Upper lobe of left lung (tissue), 6 donors: ENCODE measurements at regions not wholly inside any gene's neighbourhood (a gene's known extent, or its start where the extent isn't known, plus 50 kb on each side); places are given as distances from the start of the nearest gene placed in this dataset.

Experiments
- ATAC-seq, 2 donors: fragments of 200-7000 bp; cut with Tn5 transposase; one replicate each; pipeline ENCODE4 v1.9.1; 2022; ENCODE audit warnings: mild to moderate bottlenecking in 2 of 2, moderate library complexity in 2 of 2; ENCODE audit not compliant: low FRiP score in 2 of 2
- DNase-seq, 2 donors: peaks; one replicate each; pipeline ENCODE4 v3.0.0-alpha.2; 2019 to 2020
- H3K27ac ChIP-seq, 4 donors: fragments of 200-600 bp; sonication (generic); one replicate each; pipeline ENCODE4 v1.5.1; 2016 to 2019
- H3K27me3 ChIP-seq, 4 donors: fragments of 200-600 bp; sonication (generic); one replicate each; pipeline ENCODE4 v1.5.1; 2017 to 2019
- H3K36me3 ChIP-seq, 4 donors: fragments of 200-600 bp; sonication (generic); one replicate each; pipeline ENCODE4 v1.5.1; 2016 to 2019
- H3K4me1 ChIP-seq, 4 donors: fragments of 200-600 bp; sonication (generic); one replicate each; pipeline ENCODE4 v1.5.1; 2018 to 2019
- H3K4me3 ChIP-seq, 4 donors: fragments of 200-600 bp; sonication (generic); one replicate each; pipeline ENCODE4 v1.5.1; 2017 to 2019; ENCODE audit warnings: mild to moderate bottlenecking in 2 of 4, moderate library complexity in 1 of 4
- H3K9me3 ChIP-seq, 4 donors: fragments of 200-600 bp; sonication (generic); one replicate each; pipeline ENCODE4 v1.5.1; 2018 to 2019
- EP300 ChIP-seq, 4 donors: sonication (generic); formaldehyde crosslinking; IDR thresholded peaks; one replicate each; pipeline ENCODE4 v1.5.1; 2017; ENCODE audit warnings: antibody characterized with exemption in 4 of 4, control low read depth in 2 of 4
- POLR2A ChIP-seq, 4 donors: fragments of 450-650 bp; IDR thresholded peaks; one replicate each; pipeline ENCODE4 v1.5.1; 2016 to 2017; ENCODE audit warnings: antibody characterized with exemption in 4 of 4, mild to moderate bottlenecking in 2 of 4
- POLR2AphosphoS5 ChIP-seq, 2 donors: sonication (generic); formaldehyde crosslinking; IDR thresholded peaks; one replicate each; pipeline ENCODE4 v1.5.1; 2017; ENCODE audit warnings: antibody characterized with exemption in 2 of 2
- WGBS, 2 donors: methylation state at CpG; one replicate each; pipeline ENCODE4 v1.1.5; 2017 to 2018; 5-methylcytosine and 5-hydroxymethylcytosine counted together
- TF ChIP-seq, protein P1 (sequence below), 6 experiments: fragments of 450-650 bp in 4 of 6; fragments of 200-600 bp in 2 of 6; sonication (generic) in 2 of 6; IDR thresholded peaks; one replicate each; pipeline ENCODE4 v1.5.1; 2016 to 2019; ENCODE audit warnings: antibody characterized with exemption in 6 of 6
- donor health status: DM: no; HTN: no; CAD: no; lungs with moderate emphysema.
- donor health status: DM: no; HTN: yes; CAD: no; lungs with severe emphysema.

DNA sequence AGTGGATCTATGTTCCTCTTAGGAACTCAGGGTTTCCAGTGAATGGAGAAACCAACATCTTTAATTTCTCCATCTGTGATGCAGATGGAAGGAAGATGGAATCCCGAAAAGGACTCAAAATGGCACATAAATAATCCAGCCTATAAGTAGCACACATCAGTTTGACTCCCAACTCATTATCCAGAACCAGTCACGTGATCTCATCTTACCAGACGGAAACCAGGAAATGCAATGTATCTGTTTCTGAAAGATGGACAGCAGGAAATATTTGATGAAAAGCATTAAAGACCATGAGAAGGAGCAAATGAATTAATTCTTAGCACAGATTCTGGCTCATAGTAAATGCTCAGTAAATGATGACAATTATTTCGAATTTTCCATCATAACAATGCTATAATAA, 443.1 kb upstream of the FMR1 start:
- Histone ChIP-seq H3K9me3 (no peaks in the 10 kb centered on the region), H3K27ac (no peak overlapping the region), H3K27me3 (no peaks in the 10 kb centered on the region), H3K36me3 (no peaks in the 10 kb centered on the region), H3K4me1 (no peaks in the 10 kb centered on the region), H3K4me3 (no peak overlapping the region)
- 59 to 73% methylated on average over 4 of the region's 4 CpGs for WGBS, 2 donors
- no peak for TF ChIP-seq POLR2AphosphoS5 (IDR thresholded peaks at IDR 0.05)
- no peak for TF ChIP-seq EP300 (IDR thresholded peaks at IDR 0.05)
- TF ChIP-seq POLR2A (IDR thresholded peaks at IDR 0.05): no peak
- TF ChIP-seq, protein P1, sequence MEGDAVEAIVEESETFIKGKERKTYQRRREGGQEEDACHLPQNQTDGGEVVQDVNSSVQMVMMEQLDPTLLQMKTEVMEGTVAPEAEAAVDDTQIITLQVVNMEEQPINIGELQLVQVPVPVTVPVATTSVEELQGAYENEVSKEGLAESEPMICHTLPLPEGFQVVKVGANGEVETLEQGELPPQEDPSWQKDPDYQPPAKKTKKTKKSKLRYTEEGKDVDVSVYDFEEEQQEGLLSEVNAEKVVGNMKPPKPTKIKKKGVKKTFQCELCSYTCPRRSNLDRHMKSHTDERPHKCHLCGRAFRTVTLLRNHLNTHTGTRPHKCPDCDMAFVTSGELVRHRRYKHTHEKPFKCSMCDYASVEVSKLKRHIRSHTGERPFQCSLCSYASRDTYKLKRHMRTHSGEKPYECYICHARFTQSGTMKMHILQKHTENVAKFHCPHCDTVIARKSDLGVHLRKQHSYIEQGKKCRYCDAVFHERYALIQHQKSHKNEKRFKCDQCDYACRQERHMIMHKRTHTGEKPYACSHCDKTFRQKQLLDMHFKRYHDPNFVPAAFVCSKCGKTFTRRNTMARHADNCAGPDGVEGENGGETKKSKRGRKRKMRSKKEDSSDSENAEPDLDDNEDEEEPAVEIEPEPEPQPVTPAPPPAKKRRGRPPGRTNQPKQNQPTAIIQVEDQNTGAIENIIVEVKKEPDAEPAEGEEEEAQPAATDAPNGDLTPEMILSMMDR (IDR thresholded peaks at IDR 0.05): no peak
- ATAC-seq (no peak), DNase-seq (no peak)

DNA sequence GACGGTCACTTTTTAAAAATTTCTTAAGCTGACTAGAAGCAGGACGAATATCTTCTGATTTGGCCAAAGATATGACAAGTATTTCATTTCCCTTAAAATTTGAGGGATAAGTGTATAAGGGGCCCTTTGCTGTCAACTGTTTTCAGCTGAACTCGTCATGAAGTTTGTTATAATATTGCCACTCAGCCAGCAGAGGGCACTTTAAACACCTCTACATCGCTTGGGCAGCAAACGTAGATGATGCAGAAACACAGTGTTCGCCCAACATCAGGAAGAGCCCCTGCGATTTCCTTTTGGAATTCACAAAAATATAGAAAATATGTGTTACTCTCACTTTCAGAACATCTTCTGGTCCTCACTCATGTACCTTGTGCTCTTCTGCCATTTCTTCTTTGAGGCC, 435.7 kb upstream of the FMR1 start:
- ATAC-seq: no peak
- no peak overlapping the region for H3K4me3 ChIP-seq
- 20 to 33% methylated on average over 6 to 7 of the region's 7 CpGs for WGBS, 2 donors

DNA sequence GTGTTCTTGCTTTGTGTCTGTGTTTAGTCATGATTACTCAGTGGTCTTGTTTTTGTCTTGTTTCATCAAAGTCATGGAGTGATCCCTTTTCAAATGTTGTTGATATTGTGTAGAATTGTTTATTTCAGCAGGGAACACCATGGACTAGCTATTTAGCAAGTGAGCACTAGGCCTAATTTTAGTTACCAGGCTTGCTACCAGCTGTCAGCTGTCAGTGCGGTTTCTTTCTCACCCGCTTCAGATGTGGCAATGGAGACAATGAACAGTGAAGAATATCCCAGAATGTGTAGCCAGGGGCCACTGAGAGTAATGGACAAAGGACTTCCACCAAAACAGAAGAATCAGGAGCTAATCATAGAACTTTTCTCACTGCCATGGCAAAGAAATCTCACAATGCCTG, 432.8 kb upstream of the FMR1 start:
- no peak overlapping the region for H3K27ac ChIP-seq
- WGBS, 2 donors: 71 to 86% methylated on average over 2 of the region's 2 CpGs
- DNase-seq (no peak), ATAC-seq (no peak)
- TF ChIP-seq POLR2AphosphoS5 (IDR thresholded peaks at IDR 0.05) (no peak), EP300 (IDR thresholded peaks at IDR 0.05) (no peak), POLR2A (IDR thresholded peaks at IDR 0.05) (no peak)
- TF ChIP-seq, protein P1 (IDR thresholded peaks at IDR 0.05): no peak
- no peaks in the 10 kb centered on the region for H3K9me3 ChIP-seq
- H3K36me3 ChIP-seq: no peaks in the 10 kb centered on the region
- no peaks in the 10 kb centered on the region for H3K27me3 ChIP-seq
- H3K4me1 ChIP-seq: no peaks in the 10 kb centered on the region
- H3K4me3 ChIP-seq: no peak overlapping the region

More for the DNA sequence above, 435.7 kb upstream of the FMR1 start:
- TF ChIP-seq EP300 (IDR thresholded peaks at IDR 0.05) (no peak), POLR2A (IDR thresholded peaks at IDR 0.05) (no peak), POLR2AphosphoS5 (IDR thresholded peaks at IDR 0.05) (no peak)
- TF ChIP-seq, protein P1 (IDR thresholded peaks at IDR 0.05): no peak
- Histone ChIP-seq H3K27ac (no peak overlapping the region), H3K36me3 (no peaks in the 10 kb centered on the region), H3K4me1 (no peaks in the 10 kb centered on the region), H3K9me3 (no peaks in the 10 kb centered on the region), H3K27me3 (no peaks in the 10 kb centered on the region)
- DNase-seq: peak in 1 of 2 donors; percentile 21

DNA sequence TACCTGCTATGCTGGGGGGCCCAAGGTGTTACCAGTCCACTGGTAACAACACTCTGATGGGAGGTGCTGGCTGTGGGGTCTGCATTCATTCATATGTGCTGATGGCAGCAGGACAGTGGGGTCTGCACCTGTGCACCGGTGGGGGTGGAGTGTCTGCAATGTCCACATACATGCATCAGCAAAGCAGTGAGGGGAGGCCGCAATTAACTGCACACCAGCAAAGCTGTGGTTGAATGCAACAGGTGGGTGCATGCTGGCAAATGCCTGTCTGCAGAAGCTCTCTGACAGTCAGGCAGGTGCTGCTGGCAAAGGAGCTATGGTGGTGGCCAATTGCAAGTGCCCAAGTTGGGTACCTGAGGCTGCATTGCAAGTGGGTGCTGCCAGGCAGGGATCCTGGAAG, 426.5 kb upstream of the FMR1 start:
- ATAC-seq (no peak), DNase-seq (no peak)
- no peaks in the 10 kb centered on the region for H3K36me3 ChIP-seq
- no peak for TF ChIP-seq POLR2AphosphoS5 (IDR thresholded peaks at IDR 0.05)
- TF ChIP-seq, protein P1 (IDR thresholded peaks at IDR 0.05): no peak
- TF ChIP-seq EP300 (IDR thresholded peaks at IDR 0.05): no peak
- TF ChIP-seq POLR2A (IDR thresholded peaks at IDR 0.05): no peak
- H3K4me3 ChIP-seq: no peak overlapping the region
- H3K4me1 ChIP-seq: no peaks in the 10 kb centered on the region
- no peaks in the 10 kb centered on the region for H3K27me3 ChIP-seq
- no peak overlapping the region for H3K27ac ChIP-seq
- 80 to 100% methylated on average over 1 of the region's 2 CpGs for WGBS, 2 donors
- H3K9me3 ChIP-seq: no peaks in the 10 kb centered on the region

DNA sequence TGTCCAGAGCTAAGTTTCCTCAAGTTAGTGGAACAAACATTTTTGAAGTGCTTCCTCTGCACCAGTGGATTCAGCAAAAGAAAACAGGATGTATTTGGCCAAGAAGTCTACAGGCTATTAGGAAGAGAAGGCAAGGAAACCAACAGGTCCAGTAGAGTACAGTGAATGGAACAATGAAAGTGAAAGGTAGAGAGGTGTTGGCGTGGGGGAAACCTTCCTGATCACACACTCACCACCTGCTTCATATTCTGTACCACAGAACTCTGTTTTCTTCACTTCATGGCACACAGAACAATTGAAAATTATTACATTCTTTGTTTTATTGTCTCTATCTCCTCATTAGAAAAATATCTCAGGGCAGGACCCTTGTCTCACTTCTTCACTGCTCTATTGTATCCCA, 417.4 kb upstream of the FMR1 start:
- WGBS, 2 donors: 24 to 60% methylated on average over 1 of the region's 1 CpG
- H3K4me3 ChIP-seq: no peak overlapping the region
- H3K36me3 ChIP-seq: no peaks in the 10 kb centered on the region
- DNase-seq (no peak), ATAC-seq (no peak)
- no peak for TF ChIP-seq POLR2A (IDR thresholded peaks at IDR 0.05)
- TF ChIP-seq, protein P1 (IDR thresholded peaks at IDR 0.05): no peak
- no peak for TF ChIP-seq EP300 (IDR thresholded peaks at IDR 0.05)
- TF ChIP-seq POLR2AphosphoS5 (IDR thresholded peaks at IDR 0.05): no peak
- no peak overlapping the region for H3K27ac ChIP-seq
- no peaks in the 10 kb centered on the region for H3K27me3 ChIP-seq
- H3K4me1 ChIP-seq: no peaks in the 10 kb centered on the region
- H3K9me3 ChIP-seq: no peaks in the 10 kb centered on the region
